ENCODE measurements at regions not wholly inside any gene's neighbourhood (a gene's known extent, or its start where the extent isn't known, plus 50 kb on each side); places are given as distances from the start of the nearest gene placed in this dataset.

DNA sequence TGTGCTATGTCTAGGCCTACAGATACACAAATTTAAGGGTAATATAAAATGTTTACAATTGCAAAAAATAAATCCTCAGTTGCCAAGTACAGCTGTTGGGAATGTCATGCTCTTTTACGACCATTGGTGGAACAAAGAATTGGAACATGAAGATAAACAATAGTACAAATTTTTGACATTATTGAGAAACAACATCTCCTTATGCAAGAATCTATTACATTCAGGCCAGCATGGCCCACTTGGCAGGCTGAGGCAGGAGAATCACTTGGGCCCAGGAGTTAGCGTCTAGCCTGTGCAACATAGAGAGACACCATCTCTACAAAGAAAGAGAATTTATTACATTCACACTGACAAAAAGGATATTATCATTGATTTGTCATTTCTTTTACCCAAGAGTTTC lies 135.9 kb upstream of the NTF3 start:
- no peak for DNase-seq (ENCODE audit: extremely low read depth, insufficient read length)
- Histone ChIP-seq H3K4me3 (replicated peaks; ENCODE audit: low read depth, low read length) (no peak overlapping the region), H3K27me3 (replicated peaks; ENCODE audit: control insufficient read depth, insufficient read depth, low read length) (no peaks in the 10 kb centered on the region; the same call in 1 of the 2 replicates), H3K36me3 (ENCODE audit: control insufficient read depth, insufficient read depth, low read length) (no peaks in the 10 kb centered on the region)
- TF ChIP-seq, protein P1, sequence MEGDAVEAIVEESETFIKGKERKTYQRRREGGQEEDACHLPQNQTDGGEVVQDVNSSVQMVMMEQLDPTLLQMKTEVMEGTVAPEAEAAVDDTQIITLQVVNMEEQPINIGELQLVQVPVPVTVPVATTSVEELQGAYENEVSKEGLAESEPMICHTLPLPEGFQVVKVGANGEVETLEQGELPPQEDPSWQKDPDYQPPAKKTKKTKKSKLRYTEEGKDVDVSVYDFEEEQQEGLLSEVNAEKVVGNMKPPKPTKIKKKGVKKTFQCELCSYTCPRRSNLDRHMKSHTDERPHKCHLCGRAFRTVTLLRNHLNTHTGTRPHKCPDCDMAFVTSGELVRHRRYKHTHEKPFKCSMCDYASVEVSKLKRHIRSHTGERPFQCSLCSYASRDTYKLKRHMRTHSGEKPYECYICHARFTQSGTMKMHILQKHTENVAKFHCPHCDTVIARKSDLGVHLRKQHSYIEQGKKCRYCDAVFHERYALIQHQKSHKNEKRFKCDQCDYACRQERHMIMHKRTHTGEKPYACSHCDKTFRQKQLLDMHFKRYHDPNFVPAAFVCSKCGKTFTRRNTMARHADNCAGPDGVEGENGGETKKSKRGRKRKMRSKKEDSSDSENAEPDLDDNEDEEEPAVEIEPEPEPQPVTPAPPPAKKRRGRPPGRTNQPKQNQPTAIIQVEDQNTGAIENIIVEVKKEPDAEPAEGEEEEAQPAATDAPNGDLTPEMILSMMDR (IDR thresholded peaks at IDR 0.05; ENCODE audit: insufficient read depth, low read length, poor library complexity, severe bottlenecking) = no peak

DNA sequence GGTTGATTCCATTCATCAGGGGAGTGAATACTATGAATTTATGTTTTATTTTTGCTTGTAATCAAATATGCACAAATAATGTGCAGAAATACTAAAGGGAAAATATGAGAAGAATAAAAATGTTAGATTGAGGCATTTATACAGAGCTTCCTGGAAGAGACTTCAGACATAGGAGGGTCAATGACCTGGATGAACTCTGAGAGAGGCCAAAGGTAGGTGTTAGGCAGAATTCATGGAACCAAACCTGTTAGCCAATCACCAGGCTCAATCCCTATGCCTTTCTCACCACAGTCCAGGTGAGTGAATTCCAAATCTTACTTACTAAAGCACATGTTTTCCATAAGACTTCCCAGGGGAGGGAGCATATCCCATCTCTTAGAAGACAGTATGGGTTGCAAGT lies 130.4 kb upstream of the NTF3 start:
- no peaks in the 10 kb centered on the region; the same call in 1 of the 2 replicates for H3K27me3 ChIP-seq (replicated peaks; ENCODE audit: control insufficient read depth, insufficient read depth, low read length)
- TF ChIP-seq, protein P1 (IDR thresholded peaks at IDR 0.05; ENCODE audit: insufficient read depth, low read length, poor library complexity, severe bottlenecking) = no peak
- DNase-seq (ENCODE audit: extremely low read depth, insufficient read length) = no peak
- no peak overlapping the region for H3K4me3 ChIP-seq (replicated peaks; ENCODE audit: low read depth, low read length)
- no peaks in the 10 kb centered on the region for H3K36me3 ChIP-seq (ENCODE audit: control insufficient read depth, insufficient read depth, low read length)

DNA sequence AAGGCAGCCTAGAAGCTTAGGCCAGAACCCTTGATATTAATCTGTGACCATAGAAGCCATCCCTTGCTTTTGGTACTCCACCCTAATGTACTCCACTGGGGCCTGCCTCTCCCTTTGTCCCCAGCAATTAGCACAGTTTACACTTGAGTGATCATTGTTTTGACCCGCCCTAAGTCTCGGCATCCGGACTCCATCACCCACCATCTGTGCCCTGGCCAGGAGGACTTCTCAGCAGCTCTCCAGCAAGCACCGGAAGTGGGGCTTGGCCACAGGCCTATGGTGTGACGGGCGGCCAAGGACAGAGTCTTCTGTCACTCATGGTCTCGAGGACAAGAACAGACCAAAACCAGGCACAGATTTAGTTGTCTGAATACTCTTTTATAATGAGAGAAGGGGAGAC lies 126.5 kb upstream of the NTF3 start:
- no peak overlapping the region for H3K4me3 ChIP-seq (replicated peaks; ENCODE audit: low read depth, low read length)
- TF ChIP-seq, protein P1 (IDR thresholded peaks at IDR 0.05; ENCODE audit: insufficient read depth, low read length, poor library complexity, severe bottlenecking) = no peak

DNA sequence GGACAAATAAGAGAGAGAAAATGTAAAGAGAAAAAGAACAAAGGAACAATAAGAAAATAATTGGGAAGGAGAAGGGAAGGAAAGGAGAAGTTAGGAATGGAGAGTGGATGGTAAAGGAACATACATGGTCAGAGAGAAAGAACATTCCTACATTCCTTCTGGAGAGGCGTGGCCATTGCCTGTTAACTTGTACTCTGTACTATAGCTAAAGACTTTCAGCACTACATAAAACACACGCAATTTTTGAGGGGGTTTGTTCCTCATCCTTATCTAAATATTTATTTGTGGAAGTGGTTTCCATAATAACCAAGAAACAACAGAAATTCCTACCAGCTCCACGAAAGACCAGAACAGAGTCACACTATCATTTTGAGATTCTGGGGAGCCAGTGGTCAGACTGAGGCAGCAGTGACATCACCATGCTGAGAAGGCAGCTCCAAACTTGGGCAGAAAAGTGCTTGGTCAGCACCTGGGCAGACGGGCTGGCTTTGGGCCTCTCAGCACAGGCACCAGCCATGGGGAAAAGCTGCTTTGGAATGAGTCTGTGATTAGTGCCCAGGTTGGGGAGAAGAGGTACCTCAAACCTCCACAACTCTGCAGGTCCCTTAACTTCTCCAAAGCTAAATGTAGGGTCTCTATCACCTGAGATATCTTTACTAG lies 125.9 kb upstream of the NTF3 start:
- H3K36me3 ChIP-seq (ENCODE audit: control insufficient read depth, insufficient read depth, low read length) = no peaks in the 10 kb centered on the region
- H3K4me3 ChIP-seq (replicated peaks; ENCODE audit: low read depth, low read length) = no peak overlapping the region
- no peak for DNase-seq (ENCODE audit: extremely low read depth, insufficient read length)
- no peaks in the 10 kb centered on the region for H3K27me3 ChIP-seq (replicated peaks; ENCODE audit: control insufficient read depth, insufficient read depth, low read length)
- TF ChIP-seq, protein P1 (IDR thresholded peaks at IDR 0.05; ENCODE audit: insufficient read depth, low read length, poor library complexity, severe bottlenecking) = no peak

More for the DNA sequence above, 126.5 kb upstream of the NTF3 start:
- H3K27me3 ChIP-seq (replicated peaks; ENCODE audit: control insufficient read depth, insufficient read depth, low read length) = no peaks in the 10 kb centered on the region
- no peak for DNase-seq (ENCODE audit: extremely low read depth, insufficient read length)
- no peaks in the 10 kb centered on the region for H3K36me3 ChIP-seq (ENCODE audit: control insufficient read depth, insufficient read depth, low read length)

DNA sequence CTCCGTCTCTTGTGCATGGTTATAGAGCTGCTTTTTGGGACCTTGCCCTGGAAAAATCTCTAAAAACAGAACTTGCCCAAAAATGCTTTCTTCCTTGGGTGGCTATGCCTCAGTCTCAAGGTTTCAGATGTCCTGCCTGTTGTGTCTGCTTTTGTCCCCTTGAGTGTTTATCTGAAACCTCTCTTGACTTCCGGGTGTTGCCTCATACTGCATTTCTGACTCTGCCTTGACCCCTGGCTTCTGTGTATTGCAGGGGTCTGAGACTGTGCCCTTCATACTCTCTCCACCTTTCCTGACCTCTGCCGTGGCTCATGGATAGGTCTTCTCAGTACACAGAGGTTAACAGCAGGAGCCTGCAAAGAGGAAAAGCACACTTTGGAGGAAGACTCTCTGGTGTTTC lies 124.8 kb upstream of the NTF3 start:
- no peaks in the 10 kb centered on the region for H3K36me3 ChIP-seq (ENCODE audit: control insufficient read depth, insufficient read depth, low read length)
- no peak overlapping the region for H3K4me3 ChIP-seq (replicated peaks; ENCODE audit: low read depth, low read length)
- no peaks in the 10 kb centered on the region for H3K27me3 ChIP-seq (replicated peaks; ENCODE audit: control insufficient read depth, insufficient read depth, low read length)
- TF ChIP-seq, protein P1 (IDR thresholded peaks at IDR 0.05; ENCODE audit: insufficient read depth, low read length, poor library complexity, severe bottlenecking) = no peak
- no peak for DNase-seq (ENCODE audit: extremely low read depth, insufficient read length)

DNA sequence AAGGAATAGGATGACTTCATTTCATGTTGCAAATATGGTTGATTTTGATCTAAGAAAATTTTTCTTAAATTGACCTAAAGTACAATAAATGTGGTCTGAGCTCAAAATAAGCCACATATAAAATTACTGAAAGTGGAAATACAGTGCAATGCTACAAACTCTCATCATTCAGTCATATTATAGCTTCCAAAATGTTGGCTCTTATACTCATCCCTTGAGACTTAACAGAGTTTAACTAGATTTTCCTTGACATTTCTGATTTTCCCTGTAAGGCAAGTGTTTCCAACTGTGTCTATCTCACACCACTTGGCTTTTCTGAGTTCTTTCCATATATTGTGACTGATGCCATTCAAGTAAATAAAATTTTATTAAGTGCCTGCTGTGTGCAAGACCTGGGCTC lies 123.7 kb upstream of the NTF3 start:
- Histone ChIP-seq H3K4me3 (replicated peaks; ENCODE audit: low read depth, low read length) (no peak overlapping the region), H3K36me3 (ENCODE audit: control insufficient read depth, insufficient read depth, low read length) (no peaks in the 10 kb centered on the region), H3K27me3 (replicated peaks; ENCODE audit: control insufficient read depth, insufficient read depth, low read length) (no peaks in the 10 kb centered on the region)
- DNase-seq (ENCODE audit: extremely low read depth, insufficient read length) = no peak
- TF ChIP-seq, protein P1 (IDR thresholded peaks at IDR 0.05; ENCODE audit: insufficient read depth, low read length, poor library complexity, severe bottlenecking) = no peak

All from GM06990 (cell line).